GM03348 (cell line): ENCODE measurements at regions not wholly inside any gene's neighbourhood (a gene's known extent, or its start where the extent isn't known, plus 50 kb on each side); places are given as distances from the start of the nearest gene placed in this dataset.

Experiments
- DNase-seq: peaks from one replicate; pipeline ENCODE4 v3.0.0; 2012; ENCODE audit warnings: low spot score

DNA sequence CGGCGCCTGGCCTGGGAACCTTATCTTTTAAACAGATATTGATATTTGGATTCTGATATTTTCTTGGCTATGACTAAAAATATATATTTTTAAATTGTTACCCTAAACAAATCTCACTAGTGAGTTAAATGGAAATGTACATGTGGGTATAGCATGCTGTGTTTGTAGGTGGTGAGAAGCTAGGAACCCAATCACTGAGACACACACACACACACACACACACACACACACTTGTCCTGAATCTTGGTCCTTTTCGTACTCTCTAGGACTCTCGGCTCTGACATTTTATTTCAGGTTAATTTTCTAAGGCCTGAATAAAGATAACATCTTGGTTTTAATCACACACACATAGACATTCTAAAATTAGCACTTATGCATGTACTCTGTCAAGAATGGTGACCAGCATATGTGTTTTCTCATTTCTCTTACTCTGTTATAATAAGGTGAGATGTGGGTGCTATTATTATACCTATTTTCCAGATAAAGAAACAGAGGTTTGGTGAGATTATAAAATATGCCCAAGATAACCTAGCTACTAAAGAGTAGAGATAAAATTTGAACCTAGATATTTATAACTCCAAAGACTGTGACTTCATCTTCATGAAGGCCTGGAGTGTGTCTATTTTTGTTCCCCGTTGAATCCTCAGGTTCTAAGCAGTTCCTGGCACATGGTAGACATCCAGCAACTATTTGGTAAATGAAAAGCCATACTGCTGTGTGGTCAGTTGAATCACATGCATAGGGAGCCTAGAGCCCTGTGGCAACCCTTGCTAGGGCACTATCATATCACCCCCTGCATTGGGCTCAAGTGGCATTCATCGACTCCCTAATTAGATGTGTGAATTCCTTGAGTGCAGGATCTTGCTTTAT is 85.0 kb upstream of the RAB3GAP2 start:
- DNase-seq: no peak

- DNase-seq: no peak
Measured at GRCh38 chr1:220353229-220354012, 81.2 kb upstream of the RAB3GAP2 start.

- no peak for DNase-seq
Measured at GRCh38 chr1:220348211-220348610, 76.0 kb upstream of the RAB3GAP2 start.

- DNase-seq: no peak
Measured at GRCh38 chr1:220347654-220348175, 75.5 kb upstream of the RAB3GAP2 start.

GRCh38 chr1:220344745-220345144 is 72.5 kb upstream of the RAB3GAP2 start:
- DNase-seq: no peak

DNA sequence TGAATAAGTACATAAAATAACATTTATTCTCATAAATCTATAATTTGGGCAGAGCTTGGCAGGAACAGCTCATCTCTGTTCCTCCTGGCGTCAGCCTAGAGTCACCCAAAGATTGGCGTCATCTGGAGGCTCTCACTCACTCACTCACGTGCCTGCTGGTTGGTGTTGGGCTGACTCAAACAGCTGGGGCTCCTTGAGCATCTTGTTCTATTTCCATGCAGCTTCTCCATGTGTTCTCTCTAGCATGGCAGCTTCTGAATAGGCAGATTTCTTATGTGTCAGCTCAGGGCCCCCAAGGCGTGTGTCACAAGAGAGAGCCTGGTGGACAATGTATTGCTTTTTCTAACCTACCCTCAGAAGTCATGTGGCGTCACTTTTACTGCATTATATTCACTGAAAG is 70.6 kb upstream of the RAB3GAP2 start:
- DNase-seq: no peak

DNA sequence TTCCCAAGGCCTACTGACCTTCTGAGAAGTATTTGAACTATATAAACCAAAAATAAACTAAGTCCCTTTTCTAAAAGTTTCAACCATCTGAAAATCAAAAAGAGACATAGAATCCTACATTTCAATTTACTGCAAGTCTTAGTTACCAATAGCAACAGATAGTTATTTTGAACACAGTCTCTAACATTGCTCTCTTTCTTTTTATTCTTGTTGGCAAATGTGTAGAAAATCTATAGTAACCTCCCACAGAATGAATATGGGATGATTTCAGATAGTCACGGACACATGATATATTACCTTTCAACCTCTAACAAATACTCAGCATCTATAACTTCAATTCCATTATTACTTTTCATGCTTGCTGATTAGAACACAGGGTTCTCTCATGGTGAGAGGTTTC is 68.9 kb upstream of the RAB3GAP2 start:
- no peak for DNase-seq

GRCh38 chr1:220339581-220339980 is 67.3 kb upstream of the RAB3GAP2 start:
- DNase-seq: no peak

DNA sequence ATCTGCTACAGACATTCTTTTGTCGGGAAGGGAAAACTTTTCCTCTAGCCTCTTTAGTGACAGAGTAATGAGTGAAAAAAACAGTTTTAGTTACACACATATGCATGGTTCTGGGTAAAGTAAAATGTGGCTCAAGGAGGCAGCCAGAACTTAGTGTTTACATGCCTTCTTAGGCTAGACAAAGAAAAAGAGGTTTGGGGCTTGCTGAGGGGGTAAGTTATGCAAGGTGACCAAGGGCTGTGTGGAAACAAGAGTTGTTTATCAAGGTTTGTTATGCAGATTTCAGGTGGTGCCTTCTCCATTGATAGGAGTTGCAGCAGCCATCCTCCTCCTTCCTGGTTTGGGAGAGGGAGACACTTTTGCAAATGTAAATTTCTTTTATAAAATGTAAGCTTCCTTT is 66.5 kb upstream of the RAB3GAP2 start:
- DNase-seq: no peak

DNA sequence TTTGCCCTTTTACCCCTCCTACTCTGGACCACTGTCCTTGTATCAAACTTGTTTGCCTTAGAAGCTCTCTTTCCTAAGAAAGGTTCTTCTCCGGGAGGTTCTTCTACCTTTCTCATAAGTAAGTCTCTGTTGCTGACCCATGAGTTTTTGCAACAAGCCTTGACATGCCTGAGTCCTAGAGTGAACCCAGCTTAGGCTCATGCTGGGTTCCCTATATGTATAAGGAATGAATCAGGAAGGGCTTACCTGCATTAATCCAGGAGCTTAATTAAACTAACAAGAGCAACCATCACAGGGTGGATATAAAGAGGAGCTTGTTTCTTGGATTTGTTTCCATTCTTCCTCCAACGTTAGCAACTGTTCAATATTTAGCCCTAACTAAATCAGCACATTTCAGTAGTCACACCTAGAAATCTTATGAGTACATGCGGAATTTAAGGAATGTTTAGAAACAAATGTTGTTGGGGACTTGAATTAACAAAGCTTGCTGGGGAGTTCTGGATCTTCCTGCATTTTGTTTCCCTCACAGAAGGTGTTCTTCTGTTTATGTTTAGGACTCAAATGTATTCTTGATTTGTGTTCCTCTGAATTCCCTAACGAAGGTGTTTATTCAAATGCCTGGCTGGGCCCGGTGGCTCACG is 64.3 kb upstream of the RAB3GAP2 start:
- no peak for DNase-seq

- no peak for DNase-seq
Measured at GRCh38 chr1:220335668-220336067, 63.4 kb upstream of the RAB3GAP2 start.

DNA sequence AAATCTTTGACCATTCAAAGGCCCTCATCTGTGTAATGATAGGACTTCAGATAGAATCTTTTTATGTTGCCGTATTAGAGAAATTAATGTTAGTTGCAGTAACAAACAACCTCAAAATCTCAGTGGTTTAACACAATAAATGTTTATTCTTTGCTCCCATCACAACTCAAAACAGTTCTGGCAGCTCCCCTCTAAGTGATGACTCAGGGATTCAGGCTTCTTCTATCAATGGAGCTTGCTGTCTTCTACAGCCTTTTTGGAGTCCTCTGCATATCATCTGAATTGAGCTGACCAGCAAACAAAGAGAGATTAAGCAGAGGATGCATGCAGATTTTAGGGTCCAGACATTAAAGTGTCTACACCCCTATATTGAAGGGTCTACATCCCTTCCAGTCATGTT is 59.1 kb upstream of the RAB3GAP2 start:
- no peak for DNase-seq

- DNase-seq: no peak
Measured at GRCh38 chr1:220330265-220330664, 58.0 kb upstream of the RAB3GAP2 start.

DNA sequence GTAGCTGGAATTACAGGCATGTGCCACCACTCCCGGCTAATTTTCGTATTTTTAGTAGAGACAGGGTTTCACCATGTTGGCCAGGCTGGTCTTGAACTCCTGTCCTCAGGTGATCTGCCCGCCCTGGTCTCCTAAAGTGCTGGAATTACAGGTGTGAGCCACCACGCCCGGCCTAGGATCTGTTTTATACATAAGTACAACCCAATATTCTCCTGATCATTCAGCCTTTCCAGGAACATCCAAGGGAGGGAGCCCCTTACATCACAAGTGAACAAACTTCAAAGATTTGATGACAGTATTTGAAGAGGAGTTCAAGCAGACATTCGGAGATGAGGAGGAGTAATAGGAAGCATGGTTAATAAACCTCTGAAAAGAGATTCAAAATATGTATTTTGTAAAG is 54.9 kb upstream of the RAB3GAP2 start:
- no peak for DNase-seq

DNA sequence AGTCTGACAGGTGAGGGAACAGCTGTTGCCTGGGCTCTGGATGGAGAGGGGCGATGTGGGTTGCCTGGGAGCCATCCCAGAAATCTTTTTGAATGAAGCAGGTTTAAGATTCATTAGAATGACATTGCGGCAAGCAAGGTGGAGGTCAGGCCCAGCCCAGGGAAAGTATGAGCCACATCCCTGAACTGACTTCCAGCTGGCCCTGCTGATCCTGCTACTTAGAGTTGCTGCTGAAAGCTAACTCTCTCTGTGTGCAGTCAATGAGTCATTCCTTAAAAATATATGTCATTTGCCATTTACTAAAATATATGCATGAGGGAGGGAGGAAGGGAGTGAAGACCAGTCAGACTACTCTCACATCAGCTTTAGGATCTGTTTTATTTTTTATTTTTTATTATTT is 54.3 kb upstream of the RAB3GAP2 start:
- peak; percentile 24 for DNase-seq

- DNase-seq: no peak
Measured at GRCh38 chr1:220325306-220325995, 53.2 kb upstream of the RAB3GAP2 start.

GRCh38 chr1:220323717-220324116 is 51.5 kb upstream of the RAB3GAP2 start:
- no peak for DNase-seq

DNA sequence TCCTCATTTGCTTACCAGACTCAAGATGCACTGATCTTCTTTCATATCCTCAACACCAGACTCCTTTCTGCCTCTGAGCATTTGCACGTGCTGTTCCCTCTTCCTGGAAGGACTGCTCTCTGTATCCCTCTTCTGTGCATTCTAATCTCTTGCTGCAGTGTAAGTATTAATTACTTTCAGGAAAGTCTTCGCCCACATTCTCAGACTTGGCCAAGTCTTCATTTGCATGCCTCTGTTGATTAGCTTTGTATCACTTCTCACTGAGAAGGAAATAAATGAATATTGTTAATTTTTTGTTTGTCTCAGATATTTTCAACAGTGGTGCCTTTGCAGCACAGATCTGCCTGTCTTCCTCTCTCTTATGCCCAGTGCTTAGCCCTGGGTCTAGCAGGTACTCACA is 50.3 kb upstream of the RAB3GAP2 start:
- DNase-seq: no peak
